Inflammatory macrophage treated with lipopolysaccharide for 4 hours (primary cell): ENCODE measurements at regions not wholly inside any gene's neighbourhood (a gene's known extent, or its start where the extent isn't known, plus 50 kb on each side); places are given as distances from the start of the nearest gene placed in this dataset.

Experiments
- DNase-seq: peaks from one replicate; pipeline ENCODE4 v3.0.0-alpha.2; 2020

DNA sequence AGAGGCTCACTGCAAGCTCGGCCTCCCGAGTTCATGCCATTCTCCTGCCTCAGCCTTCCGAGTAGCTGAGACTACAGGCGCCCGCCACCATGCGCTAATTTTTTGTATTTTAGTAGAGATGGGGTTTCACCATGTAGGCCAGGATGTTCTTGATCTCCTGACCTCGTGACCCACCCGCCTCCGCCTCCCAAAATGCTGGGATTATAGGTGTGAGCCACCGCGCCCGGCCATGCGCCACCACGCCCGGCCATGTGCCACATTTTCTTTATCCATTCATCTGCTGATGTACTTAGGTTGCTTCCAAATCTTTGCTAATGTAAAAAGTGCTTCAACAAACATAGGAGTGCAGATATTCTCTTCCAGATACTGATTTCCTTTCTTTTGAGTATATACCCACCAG, 408.6 kb downstream of the CAAP1 start:
- no peak for DNase-seq

GRCh38 chr9:26477963-26478362, 414.6 kb downstream of the CAAP1 start:
- DNase-seq = no peak

DNA sequence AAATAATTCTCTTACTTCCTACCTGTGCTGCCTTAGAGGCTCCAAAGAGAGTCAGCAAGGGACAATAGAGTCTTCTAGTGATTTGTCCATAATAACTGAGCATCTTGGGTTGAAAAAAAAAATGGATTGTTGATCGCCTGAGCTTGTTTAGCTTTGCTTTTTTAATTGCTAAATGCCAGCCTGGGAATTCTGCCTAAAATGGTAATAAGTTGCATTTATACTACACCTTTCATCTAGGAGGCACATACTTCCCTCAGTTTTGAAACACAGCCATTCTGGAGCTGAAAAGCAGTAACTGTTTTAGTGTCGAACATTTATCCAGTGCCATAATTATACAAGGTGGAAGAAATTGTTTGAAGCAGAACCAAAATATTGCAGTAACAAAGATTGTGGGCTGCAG, 421.3 kb downstream of the CAAP1 start:
- DNase-seq = no peak

GRCh38 chr9:26470284-26470683, 422.3 kb downstream of the CAAP1 start:
- DNase-seq = no peak

GRCh38 chr9:26463837-26464236, 428.8 kb downstream of the CAAP1 start:
- no peak for DNase-seq

GRCh38 chr9:26462751-26463150, 429.9 kb downstream of the CAAP1 start:
- no peak for DNase-seq

GRCh38 chr9:26462213-26462612, 430.4 kb downstream of the CAAP1 start:
- DNase-seq = no peak

DNA sequence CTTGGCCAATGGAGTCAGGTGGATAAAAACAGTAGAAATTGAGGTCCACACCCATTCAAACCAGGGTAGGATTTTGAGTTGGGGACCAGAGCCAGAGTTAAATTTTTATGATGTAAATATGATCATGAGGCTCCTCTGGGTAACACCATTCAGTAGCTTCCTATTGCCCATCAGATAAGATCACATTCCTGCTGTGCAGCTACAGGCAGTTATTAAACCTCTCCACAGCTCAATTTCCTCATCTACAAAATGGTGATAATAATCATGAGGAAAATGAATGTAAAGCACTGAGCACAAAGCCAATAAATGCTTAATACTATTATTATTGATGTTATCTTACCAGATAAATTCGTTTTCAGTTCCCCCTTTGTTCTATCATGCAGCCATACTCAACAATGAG, 432.0 kb downstream of the CAAP1 start:
- DNase-seq = no peak

DNA sequence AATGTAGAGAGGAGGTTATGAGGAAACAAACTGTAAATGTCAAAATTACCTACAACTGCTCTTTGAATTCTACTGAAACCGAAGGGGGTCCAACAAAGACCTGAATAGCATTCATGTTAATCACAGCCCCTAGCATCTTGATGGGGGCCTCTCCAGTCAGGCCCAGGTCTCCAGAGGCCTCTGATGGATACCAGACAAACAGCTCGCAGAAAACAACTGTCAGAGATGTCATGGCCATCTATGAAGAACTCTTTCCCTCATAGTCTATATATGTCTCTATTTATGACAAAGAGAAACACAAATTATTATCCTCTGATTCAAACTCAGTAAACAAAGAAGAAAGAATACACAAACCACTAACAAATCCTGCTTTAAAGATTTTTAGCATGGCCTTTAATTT, 432.6 kb downstream of the CAAP1 start:
- DNase-seq = no peak

- DNase-seq = no peak
These were observed 434.5 kb downstream of the CAAP1 start for GRCh38 chr9:26458054-26458453.

DNA sequence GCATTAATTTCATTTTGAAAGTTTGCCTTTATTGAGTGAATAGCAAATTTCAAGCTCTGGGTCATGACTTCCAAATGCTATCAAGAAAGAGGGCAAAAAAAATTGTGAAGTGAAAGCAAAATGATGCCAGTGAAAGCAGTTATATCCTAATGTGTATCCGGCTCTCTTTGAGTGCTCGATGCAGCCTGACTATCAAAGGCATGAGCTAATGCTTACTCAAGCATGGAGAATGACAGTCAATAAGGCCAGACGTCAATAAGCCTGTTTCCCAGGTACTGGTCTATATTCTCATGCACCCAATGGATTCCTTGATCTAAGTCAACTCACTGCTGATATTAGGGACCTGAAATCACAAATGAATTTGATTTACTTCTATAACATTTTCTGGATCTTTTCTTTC, 435.5 kb downstream of the CAAP1 start:
- DNase-seq = no peak

DNA sequence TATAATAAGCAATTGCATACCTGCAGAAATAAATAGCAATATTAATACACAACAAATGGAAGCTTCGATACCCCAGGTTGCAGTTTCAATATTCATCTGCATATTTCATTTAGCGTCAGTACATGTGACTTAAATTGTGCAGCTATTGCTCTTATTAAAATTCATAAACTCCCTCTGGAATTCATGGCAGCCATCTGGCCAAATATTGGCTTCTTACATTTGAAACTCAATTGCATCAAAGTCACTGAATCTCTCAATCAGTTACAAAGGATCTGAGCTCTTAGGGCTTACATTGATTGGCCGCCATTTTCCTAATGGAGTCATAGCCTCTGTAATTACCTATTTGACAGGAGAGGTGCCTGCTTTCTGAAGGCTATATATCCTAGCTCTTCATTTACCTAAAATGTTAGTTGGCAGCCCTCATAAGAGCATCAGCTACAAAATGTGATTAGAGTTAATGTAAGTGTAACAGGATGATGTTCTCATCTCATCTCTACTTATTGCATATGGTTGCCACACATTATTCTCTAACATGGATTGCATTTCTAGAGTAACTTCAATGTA, 453.5 kb downstream of the CAAP1 start:
- no peak for DNase-seq

DNA sequence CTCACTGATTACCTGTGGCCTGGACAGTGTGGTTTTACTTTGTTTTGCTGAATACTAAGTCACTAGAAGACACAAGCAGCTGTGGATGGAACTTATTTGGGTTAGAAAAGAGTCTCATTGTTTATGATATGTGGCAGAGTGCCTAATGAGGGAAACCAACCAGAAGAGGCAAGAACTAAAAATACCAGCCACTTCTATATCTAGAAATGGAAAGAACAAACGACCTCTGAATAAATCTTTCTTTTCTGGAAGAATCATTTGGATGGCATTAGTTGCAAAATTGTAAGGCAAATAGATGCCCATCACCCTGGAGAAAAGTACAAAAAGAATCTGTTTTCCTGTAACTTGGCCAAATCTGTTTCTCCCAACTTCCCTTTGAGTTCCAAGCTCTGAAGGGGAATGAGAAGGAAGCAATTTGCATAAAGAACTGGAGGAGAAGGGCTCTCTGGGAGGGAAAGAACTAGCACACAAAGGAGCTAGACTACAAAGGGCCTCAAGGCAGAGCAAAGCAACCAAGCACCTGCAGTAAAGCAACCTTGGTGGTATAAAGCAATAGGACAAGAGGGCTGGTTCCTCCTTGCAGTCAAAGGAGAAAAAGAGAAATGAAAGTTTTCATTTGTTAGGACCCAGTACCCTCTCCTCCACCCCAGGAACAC, 455.4 kb downstream of the CAAP1 start:
- DNase-seq = no peak

DNA sequence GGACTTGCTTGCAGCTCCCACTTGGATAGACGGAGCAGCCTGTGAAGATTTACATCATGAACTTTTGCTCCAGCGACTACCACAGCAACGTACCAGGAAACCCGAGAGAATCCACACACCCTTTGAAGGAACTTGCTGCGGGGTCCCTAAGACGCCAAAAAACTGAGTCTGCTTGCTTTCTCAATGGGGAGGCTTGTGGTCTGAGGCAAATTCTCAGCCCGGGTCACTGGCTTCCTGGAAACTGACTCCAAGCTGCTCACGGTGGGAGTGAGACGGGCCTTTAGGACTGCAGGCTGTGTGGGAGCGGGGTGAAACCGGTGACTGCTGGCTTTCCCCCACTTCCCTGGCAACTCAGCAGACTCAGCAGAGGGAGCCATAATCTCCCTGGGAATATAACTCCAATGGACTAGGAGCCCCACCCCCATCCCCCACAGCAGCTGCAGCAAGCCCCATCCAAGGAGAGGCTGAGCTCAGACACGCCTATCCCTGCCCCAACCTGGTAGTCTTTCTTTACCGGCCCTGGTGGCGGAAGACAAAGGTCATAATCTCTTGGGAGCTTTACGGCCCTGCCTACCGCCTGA, 466.0 kb downstream of the CAAP1 start:
- no peak for DNase-seq

DNA sequence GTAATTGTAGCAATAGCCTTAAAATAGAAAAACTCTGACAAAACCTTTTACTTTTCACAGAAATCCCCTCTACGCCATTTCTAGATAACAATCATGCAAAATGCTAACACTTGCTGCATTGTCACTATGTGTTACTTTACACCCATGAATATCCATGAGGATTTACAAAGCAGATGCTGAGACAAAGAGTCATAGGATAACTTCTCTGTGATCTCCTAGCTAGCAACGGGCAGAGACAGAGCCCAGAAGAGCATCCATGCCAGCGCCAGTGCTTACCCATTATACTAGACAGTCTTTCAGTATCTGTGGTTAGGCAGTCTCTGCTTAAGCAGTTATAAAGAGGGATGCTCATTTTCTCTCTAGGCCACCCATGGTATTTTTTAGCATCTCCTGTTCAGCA, 474.1 kb downstream of the CAAP1 start:
- no peak for DNase-seq

GRCh38 chr9:26415528-26415927, 477.1 kb downstream of the CAAP1 start:
- no peak for DNase-seq

DNA sequence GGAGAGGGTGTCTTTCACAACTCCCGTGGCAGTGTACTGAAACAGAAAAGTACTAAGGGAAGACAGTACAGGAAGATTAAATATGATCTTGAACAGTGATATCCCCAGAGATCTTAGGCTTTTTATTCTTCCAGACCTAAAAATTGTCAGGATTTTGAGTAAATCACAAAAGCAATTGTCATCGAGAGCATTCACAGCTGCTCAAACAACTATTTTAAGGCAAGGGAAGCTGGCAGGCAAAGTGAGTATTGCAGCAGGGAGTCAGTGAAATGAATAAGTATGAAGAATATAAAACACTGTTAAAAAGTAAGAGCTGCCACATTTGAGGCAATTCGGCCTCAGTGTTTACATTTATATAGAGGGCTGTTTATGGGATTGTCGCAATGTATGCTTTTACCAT, 479.0 kb downstream of the CAAP1 start:
- DNase-seq = no peak

DNA sequence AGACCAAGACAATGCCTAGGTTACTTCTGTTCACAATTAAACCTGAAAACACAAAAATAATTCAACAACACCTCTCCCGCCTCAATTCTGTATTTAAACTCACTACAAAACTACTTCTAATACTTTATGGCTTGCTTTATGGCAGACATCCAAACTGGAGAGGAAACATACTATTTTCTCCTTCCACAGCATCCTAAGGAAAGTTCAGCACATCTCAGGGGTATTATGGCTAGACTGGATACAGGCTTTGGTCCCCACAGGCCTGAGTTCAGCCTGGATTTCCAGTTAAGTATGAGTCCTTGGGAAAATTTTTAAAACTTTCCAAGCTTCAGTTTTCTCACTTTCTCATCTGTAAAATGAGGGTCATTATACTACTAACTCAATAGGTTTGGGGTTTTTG, 480.2 kb downstream of the CAAP1 start:
- no peak for DNase-seq

- DNase-seq = no peak
These were observed 485.9 kb downstream of the CAAP1 start for GRCh38 chr9:26406676-26407075.

DNA sequence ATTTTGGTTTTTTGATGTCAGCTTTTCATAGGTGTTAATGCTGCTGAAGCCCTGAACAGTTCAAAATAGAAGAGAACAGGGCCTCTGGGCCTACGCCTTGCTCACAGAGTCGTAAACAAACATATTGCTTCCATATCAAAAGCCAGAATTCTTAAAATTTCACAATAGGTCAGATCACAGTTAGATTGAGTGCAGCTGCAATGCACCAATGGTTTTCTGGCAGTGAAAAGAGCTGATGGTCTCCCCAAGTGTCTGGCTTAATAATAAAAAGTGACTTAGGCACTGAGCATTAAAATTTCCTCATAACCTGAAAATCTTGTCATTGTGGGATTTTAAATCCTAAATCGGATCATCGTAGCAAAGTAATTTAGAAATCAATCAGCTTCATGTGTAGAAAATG, 493.0 kb downstream of the CAAP1 start:
- DNase-seq = no peak

GRCh38 chr9:26394025-26394424, 498.6 kb downstream of the CAAP1 start:
- no peak for DNase-seq

- DNase-seq = no peak
These were observed 500.0 kb downstream of the CAAP1 start for GRCh38 chr9:26392639-26393038.

GRCh38 chr9:26391036-26391435, 501.6 kb downstream of the CAAP1 start:
- no peak for DNase-seq

DNA sequence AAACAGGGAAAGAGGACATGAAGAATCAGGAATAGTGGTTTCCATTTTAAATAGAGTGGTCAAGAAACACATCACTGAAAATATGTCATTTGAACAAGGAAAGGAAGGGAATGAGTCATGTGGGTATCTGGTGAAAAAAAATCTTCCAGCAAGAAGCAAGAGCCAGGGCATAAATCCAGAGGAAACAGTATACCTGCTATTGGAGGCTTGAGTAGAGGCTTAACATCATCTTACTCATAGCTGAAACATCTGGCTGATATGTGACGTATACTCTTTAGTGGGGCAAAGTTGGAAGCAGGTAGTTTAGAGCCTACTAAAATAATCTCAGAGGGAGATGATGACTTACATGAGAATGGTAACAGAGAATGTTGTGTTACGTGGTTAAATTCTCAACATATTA, 517.2 kb downstream of the CAAP1 start:
- DNase-seq = no peak

DNA sequence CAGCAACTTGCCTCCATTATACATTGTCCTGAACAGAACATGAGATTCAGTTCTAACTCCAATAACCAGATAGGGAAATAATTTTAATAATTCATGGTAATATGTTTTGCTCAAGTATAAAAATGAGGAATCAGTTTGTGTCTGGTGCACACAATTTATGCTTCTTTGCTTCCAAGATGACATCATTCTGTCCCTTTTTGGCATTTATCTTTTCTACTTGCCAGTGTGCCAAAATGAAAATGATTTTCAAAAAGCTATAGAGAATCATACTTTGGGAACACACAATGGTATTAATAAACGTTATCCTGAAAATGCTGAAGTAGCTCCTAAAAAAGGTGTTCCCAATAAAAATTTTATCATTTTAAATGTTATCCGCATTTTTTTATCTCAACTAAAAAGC, 519.0 kb downstream of the CAAP1 start:
- DNase-seq = no peak
